Gastroesophageal sphincter (tissue), 4 donors: ENCODE measurements at regions not wholly inside any gene's neighbourhood (a gene's known extent, or its start where the extent isn't known, plus 50 kb on each side); places are given as distances from the start of the nearest gene placed in this dataset.

Experiments
- ATAC-seq: fragments of 150-250 bp; one replicate; pipeline ENCODE4 v1.9.1; 2016; ENCODE audit warnings: mild to moderate bottlenecking, moderate library complexity
- H3K27ac ChIP-seq, 4 donors: fragments of 200-600 bp; sonication (generic) in 3 of 4; 1 replicate in 3 of 4; 2 replicates in 1 of 4; pipeline ENCODE4 v1.5.1; 2016 to 2019
- H3K27me3 ChIP-seq: fragments of 200-600 bp; sonication (generic); one replicate; pipeline ENCODE4 v1.5.1; 2019
- H3K36me3 ChIP-seq, 2 donors: fragments of 200-600 bp; sonication (generic); one replicate each; pipeline ENCODE4 v1.5.1; 2019; ENCODE audit warnings: control low read depth in 1 of 2
- H3K4me1 ChIP-seq, 3 donors: fragments of 200-600 bp; sonication (generic); 1 replicate in 2 of 3; 2 replicates in 1 of 3; pipeline ENCODE4 v1.5.1; 2016 to 2019; ENCODE audit warnings: control low read depth in 2 of 3
- H3K4me3 ChIP-seq, 2 donors: fragments of 200-600 bp; sonication (generic); one replicate each; pipeline ENCODE4 v1.5.1; 2019; ENCODE audit warnings: mild to moderate bottlenecking in 1 of 2, moderate library complexity in 1 of 2
- H3K9me3 ChIP-seq, 3 donors: fragments of 200-600 bp; sonication (generic); one replicate each; pipeline ENCODE4 v1.5.1; 2017 to 2019; ENCODE audit warnings: control low read depth in 2 of 3
- CTCF ChIP-seq, 4 experiments: fragments of 200-600 bp in 2 of 4; fragments of 450-650 bp in 2 of 4; sonication (generic) in 1 of 4; IDR thresholded peaks; one replicate each; pipeline ENCODE4 v1.5.1; 2017 to 2019; ENCODE audit warnings: antibody characterized with exemption in 4 of 4, mild to moderate bottlenecking in 2 of 4, moderate library complexity in 2 of 4
- EP300 ChIP-seq: sonication (generic); formaldehyde crosslinking; IDR thresholded peaks from one replicate; pipeline ENCODE4 v1.6.1; 2017; ENCODE audit warnings: antibody characterized with exemption, mild to moderate bottlenecking
- POLR2A ChIP-seq, 2 donors: fragments of 450-650 bp; IDR thresholded peaks; one replicate each; pipeline ENCODE4 v1.6.1; 2017; ENCODE audit warnings: antibody characterized with exemption in 2 of 2, mild to moderate bottlenecking in 2 of 2, moderate library complexity in 1 of 2
- POLR2AphosphoS5 ChIP-seq: sonication (generic); formaldehyde crosslinking; IDR thresholded peaks from one replicate; pipeline ENCODE4 v1.6.1; 2017; ENCODE audit warnings: antibody characterized with exemption
- WGBS, 2 donors: methylation state at CpG; one replicate each; pipeline ENCODE4 v1.1.5; 2018; ENCODE audit warnings: low coverage in 1 of 2; 5-methylcytosine and 5-hydroxymethylcytosine counted together

GRCh38 chr7:77467408-77467807, 51.3 kb upstream of the GSAP start:
- no peaks in the 10 kb centered on the region for H3K36me3 ChIP-seq
- no peak overlapping the region for H3K4me3 ChIP-seq
- no peaks in the 10 kb centered on the region for H3K9me3 ChIP-seq
- no peaks in the 10 kb centered on the region for H3K27me3 ChIP-seq
- TF ChIP-seq POLR2A (IDR thresholded peaks at IDR 0.05) (no peak), EP300 (no peak), CTCF (IDR thresholded peaks at IDR 0.05) (no peak), POLR2AphosphoS5 (no peak)
- 36 to 40% methylated on average over 3 of the region's 3 CpGs for WGBS, 2 donors
- no peaks in the 10 kb centered on the region for H3K4me1 ChIP-seq
- no peak overlapping the region for H3K27ac ChIP-seq
- peak; percentile 61 for ATAC-seq

- Histone ChIP-seq H3K4me1 (no peaks in the 10 kb centered on the region), H3K4me3 (no peak overlapping the region), H3K27me3 (no peaks in the 10 kb centered on the region), H3K9me3 (no peaks in the 10 kb centered on the region), H3K27ac (no peak overlapping the region), H3K36me3 (no peaks in the 10 kb centered on the region)
- 71 to 83% methylated on average over 1 of the region's 1 CpG for WGBS, 2 donors
- ATAC-seq, result no peak
- TF ChIP-seq CTCF (IDR thresholded peaks at IDR 0.05) (no peak), POLR2AphosphoS5 (no peak), POLR2A (IDR thresholded peaks at IDR 0.05) (no peak), EP300 (no peak)
These were observed 50.3 kb upstream of the GSAP start for GRCh38 chr7:77466450-77466849.
